ENCODE measurements at regions not wholly inside any gene's neighbourhood (a gene's known extent, or its start where the extent isn't known, plus 50 kb on each side); places are given as distances from the start of the nearest gene placed in this dataset.

DNA sequence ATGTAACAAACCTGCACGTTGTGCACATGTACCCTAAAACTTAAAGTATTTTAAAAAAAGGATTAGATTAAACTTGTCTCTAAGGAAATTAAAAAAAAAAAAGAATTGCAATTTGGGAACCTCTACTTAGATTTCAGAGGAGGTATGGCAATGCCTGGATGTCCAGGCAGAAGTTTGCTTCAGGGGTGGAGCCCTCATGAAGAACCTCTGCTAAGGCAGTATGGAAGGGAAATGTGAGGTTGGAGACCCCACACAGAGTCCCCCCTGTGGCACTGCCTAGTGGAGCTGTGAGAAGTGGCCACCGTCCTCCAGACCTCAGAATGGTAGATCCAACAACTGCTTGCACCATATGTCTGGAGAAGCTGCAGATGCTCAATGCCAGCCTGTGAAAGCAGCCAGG is 279.6 kb upstream of the CCDC196 start:
- TF ChIP-seq, protein P1, sequence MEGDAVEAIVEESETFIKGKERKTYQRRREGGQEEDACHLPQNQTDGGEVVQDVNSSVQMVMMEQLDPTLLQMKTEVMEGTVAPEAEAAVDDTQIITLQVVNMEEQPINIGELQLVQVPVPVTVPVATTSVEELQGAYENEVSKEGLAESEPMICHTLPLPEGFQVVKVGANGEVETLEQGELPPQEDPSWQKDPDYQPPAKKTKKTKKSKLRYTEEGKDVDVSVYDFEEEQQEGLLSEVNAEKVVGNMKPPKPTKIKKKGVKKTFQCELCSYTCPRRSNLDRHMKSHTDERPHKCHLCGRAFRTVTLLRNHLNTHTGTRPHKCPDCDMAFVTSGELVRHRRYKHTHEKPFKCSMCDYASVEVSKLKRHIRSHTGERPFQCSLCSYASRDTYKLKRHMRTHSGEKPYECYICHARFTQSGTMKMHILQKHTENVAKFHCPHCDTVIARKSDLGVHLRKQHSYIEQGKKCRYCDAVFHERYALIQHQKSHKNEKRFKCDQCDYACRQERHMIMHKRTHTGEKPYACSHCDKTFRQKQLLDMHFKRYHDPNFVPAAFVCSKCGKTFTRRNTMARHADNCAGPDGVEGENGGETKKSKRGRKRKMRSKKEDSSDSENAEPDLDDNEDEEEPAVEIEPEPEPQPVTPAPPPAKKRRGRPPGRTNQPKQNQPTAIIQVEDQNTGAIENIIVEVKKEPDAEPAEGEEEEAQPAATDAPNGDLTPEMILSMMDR (IDR thresholded peaks at IDR 0.05), result no peak
- no peak for TF ChIP-seq POLR2A (IDR thresholded peaks at IDR 0.05)

Data from body of pancreas (tissue), 4 donors.